ENCODE measurements at regions not wholly inside any gene's neighbourhood (a gene's known extent, or its start where the extent isn't known, plus 50 kb on each side); places are given as distances from the start of the nearest gene placed in this dataset.

GRCh38 chr7:37504801-37505200 is 56.1 kb upstream of the ELMO1 start:
- H3K27ac ChIP-seq = no peak overlapping the region
- no peak for TF ChIP-seq CTCF (conservative IDR thresholded peaks at IDR 0.05)

- H3K27ac ChIP-seq = no peak overlapping the region
- no peak for TF ChIP-seq CTCF (conservative IDR thresholded peaks at IDR 0.05)
These were observed 57.2 kb upstream of the ELMO1 start for GRCh38 chr7:37505750-37506353.

GRCh38 chr7:37508118-37508517 is 59.5 kb upstream of the ELMO1 start:
- TF ChIP-seq CTCF (conservative IDR thresholded peaks at IDR 0.05) = no peak
- no peak overlapping the region for H3K27ac ChIP-seq

GRCh38 chr7:37510043-37510634 is 61.5 kb upstream of the ELMO1 start:
- peak; percentile 77 for TF ChIP-seq CTCF (conservative IDR thresholded peaks at IDR 0.05)
- H3K27ac ChIP-seq = no peak overlapping the region

GRCh38 chr7:37511915-37512314 is 63.3 kb upstream of the ELMO1 start:
- no peak for TF ChIP-seq CTCF (conservative IDR thresholded peaks at IDR 0.05)
- H3K27ac ChIP-seq = peak overlapping the region; percentile 17; the same call in 1 of the 2 replicates

- no peak overlapping the region for H3K27ac ChIP-seq
- TF ChIP-seq CTCF (conservative IDR thresholded peaks at IDR 0.05) = no peak
These were observed 65.8 kb upstream of the ELMO1 start for GRCh38 chr7:37514497-37514896.

GRCh38 chr7:37516664-37517063 is 68.0 kb upstream of the ELMO1 start:
- H3K27ac ChIP-seq = no peak overlapping the region
- TF ChIP-seq CTCF (conservative IDR thresholded peaks at IDR 0.05) = no peak

Data from VCaP (cell line).